ENCODE measurements at regions not wholly inside any gene's neighbourhood (a gene's known extent, or its start where the extent isn't known, plus 50 kb on each side); places are given as distances from the start of the nearest gene placed in this dataset.

DNA sequence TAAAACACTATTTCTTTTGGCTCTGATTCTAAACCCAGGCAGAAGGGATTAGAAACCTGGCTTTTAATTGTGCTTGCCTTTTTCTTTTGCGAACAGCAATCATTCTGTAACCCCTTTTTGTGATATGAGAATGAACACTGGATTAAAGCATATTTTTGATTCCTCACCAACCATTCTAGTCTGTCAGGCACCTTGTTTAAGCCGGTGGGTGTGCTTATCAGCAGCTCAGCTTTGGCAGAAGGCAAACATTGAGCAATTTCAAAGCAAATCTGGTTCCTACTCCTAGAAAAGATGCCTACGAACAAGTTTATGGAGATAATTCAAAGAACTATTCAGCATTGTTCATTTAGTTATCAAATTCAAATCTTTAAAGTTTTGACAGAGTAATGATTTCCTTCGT is 265.1 kb upstream of the FAM241A start:
- no peaks in the 10 kb centered on the region for H3K27me3 ChIP-seq (ENCODE audit: control insufficient read depth, insufficient read depth, low read length)
- H3K36me3 ChIP-seq (ENCODE audit: control insufficient read depth, insufficient read depth, low read length): no peaks in the 10 kb centered on the region
- no peak overlapping the region for H3K9ac ChIP-seq (ENCODE audit: low read length)
- H3K27ac ChIP-seq (ENCODE audit: low read depth, low read length): no peak overlapping the region
- no peaks in the 10 kb centered on the region for H3K9me3 ChIP-seq (ENCODE audit: control insufficient read depth, insufficient read depth, low read depth, low read length)
- H3K4me3 ChIP-seq (ENCODE audit: low read depth, low read length): no peak overlapping the region
- H3K4me1 ChIP-seq (ENCODE audit: control insufficient read depth, insufficient read depth, low read length): peaks cover 15% of the 10 kb centered on the region; the same call in 1 of the 2 replicates

GRCh38 chr4:111883557-111883999 is 261.7 kb upstream of the FAM241A start:
- no peaks in the 10 kb centered on the region for H3K27me3 ChIP-seq (ENCODE audit: control insufficient read depth, insufficient read depth, low read length)

DNA sequence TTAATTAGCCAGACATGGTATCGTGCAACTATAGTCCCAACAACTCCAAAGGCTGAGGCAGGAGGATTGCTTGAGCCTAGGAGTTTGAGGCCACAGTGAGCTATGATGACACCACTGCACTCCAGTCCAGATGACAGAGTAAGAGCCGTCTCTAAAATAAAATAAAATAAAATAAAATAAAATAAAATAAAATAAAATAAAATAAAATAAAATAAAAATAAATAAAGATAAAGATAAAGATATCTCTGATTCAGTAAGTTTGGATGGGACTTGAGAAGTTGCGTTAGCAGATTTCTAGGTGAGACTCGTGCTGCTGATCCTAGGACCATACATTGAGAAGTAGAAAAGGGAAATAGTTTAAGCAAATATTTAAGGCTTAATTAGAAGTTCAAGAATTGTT is 254.8 kb upstream of the FAM241A start:
- H3K4me3 ChIP-seq (ENCODE audit: low read depth, low read length): no peak overlapping the region
- no peak overlapping the region for H3K9ac ChIP-seq (ENCODE audit: low read length)
- H3K36me3 ChIP-seq (ENCODE audit: control insufficient read depth, insufficient read depth, low read length): no peaks in the 10 kb centered on the region
- no peaks in the 10 kb centered on the region for H3K4me1 ChIP-seq (ENCODE audit: control insufficient read depth, insufficient read depth, low read length)
- no peak overlapping the region for H3K27ac ChIP-seq (ENCODE audit: low read depth, low read length)
- H3K27me3 ChIP-seq (ENCODE audit: control insufficient read depth, insufficient read depth, low read length): no peaks in the 10 kb centered on the region
- peaks cover 5% of the 10 kb centered on the region; the same call in 1 of the 2 replicates for H3K9me3 ChIP-seq (ENCODE audit: control insufficient read depth, insufficient read depth, low read depth, low read length)

More at GRCh38 chr4:111883557-111883999, 261.7 kb upstream of the FAM241A start:
- Histone ChIP-seq H3K9ac (ENCODE audit: low read length) (no peak overlapping the region), H3K4me3 (ENCODE audit: low read depth, low read length) (no peak overlapping the region), H3K36me3 (ENCODE audit: control insufficient read depth, insufficient read depth, low read length) (no peaks in the 10 kb centered on the region), H3K27ac (ENCODE audit: low read depth, low read length) (no peak overlapping the region), H3K4me1 (ENCODE audit: control insufficient read depth, insufficient read depth, low read length) (peaks cover 15% of the 10 kb centered on the region; the same call in 1 of the 2 replicates), H3K9me3 (ENCODE audit: control insufficient read depth, insufficient read depth, low read depth, low read length) (no peaks in the 10 kb centered on the region)

GRCh38 chr4:111905511-111905910 is 239.7 kb upstream of the FAM241A start:
- no peaks in the 10 kb centered on the region for H3K4me1 ChIP-seq (ENCODE audit: control insufficient read depth, insufficient read depth, low read length)
- no peaks in the 10 kb centered on the region for H3K9me3 ChIP-seq (ENCODE audit: control insufficient read depth, insufficient read depth, low read depth, low read length)
- no peak overlapping the region for H3K4me3 ChIP-seq (ENCODE audit: low read depth, low read length)
- H3K27ac ChIP-seq (ENCODE audit: low read depth, low read length): no peak overlapping the region
- no peak overlapping the region for H3K9ac ChIP-seq (ENCODE audit: low read length)
- H3K36me3 ChIP-seq (ENCODE audit: control insufficient read depth, insufficient read depth, low read length): no peaks in the 10 kb centered on the region
- no peaks in the 10 kb centered on the region for H3K27me3 ChIP-seq (ENCODE audit: control insufficient read depth, insufficient read depth, low read length)

- no peak overlapping the region for H3K27ac ChIP-seq (ENCODE audit: low read depth, low read length)
- no peaks in the 10 kb centered on the region for H3K36me3 ChIP-seq (ENCODE audit: control insufficient read depth, insufficient read depth, low read length)
- H3K27me3 ChIP-seq (ENCODE audit: control insufficient read depth, insufficient read depth, low read length): no peaks in the 10 kb centered on the region
- H3K4me1 ChIP-seq (ENCODE audit: control insufficient read depth, insufficient read depth, low read length): no peaks in the 10 kb centered on the region
- H3K9me3 ChIP-seq (ENCODE audit: control insufficient read depth, insufficient read depth, low read depth, low read length): no peaks in the 10 kb centered on the region
- H3K9ac ChIP-seq (ENCODE audit: low read length): no peak overlapping the region
- H3K4me3 ChIP-seq (ENCODE audit: low read depth, low read length): no peak overlapping the region
These were observed 225.6 kb upstream of the FAM241A start for GRCh38 chr4:111919639-111920038.

DNA sequence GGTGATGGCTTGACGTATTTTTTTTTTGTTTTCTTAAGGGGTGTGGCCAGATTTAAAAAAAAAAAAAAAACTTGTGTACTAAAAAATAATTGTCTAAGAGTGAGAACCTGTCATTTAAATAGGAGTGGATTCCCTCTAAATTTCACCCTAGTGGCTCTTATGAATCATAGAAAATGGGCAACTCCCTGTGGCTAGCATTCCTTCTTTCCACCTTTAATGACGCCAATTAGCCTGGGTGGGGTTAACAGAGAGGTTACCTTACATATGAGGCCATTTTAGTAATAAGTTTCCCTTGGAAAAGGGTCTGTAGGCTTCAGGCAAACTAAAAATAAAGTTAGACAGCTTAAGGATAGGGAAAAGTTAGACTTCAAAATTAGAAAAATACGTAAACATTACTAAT is 223.5 kb upstream of the FAM241A start:
- Histone ChIP-seq H3K27me3 (ENCODE audit: control insufficient read depth, insufficient read depth, low read length) (no peaks in the 10 kb centered on the region), H3K27ac (ENCODE audit: low read depth, low read length) (no peak overlapping the region), H3K9ac (ENCODE audit: low read length) (no peak overlapping the region), H3K9me3 (ENCODE audit: control insufficient read depth, insufficient read depth, low read depth, low read length) (no peaks in the 10 kb centered on the region), H3K4me3 (ENCODE audit: low read depth, low read length) (no peak overlapping the region), H3K4me1 (ENCODE audit: control insufficient read depth, insufficient read depth, low read length) (no peaks in the 10 kb centered on the region), H3K36me3 (ENCODE audit: control insufficient read depth, insufficient read depth, low read length) (no peaks in the 10 kb centered on the region)

DNA sequence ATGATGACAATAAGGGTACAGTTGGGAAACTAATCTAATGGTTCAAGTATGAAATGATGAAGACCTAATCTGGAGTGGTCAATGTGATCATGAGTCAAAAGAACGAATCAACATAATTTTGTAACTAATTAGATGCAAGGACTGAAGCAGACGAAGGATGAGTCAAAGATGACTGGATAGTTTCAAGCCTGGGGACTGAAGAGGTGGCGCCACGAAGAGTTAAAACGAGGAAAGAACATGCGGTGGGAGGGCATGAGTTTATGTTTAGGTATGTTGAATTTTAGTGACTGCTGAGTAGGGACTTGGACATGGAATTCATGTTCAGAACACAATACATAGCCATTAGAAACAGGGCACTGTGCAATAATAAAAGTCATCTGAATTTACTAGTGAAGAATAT is 221.5 kb upstream of the FAM241A start:
- Histone ChIP-seq H3K4me3 (ENCODE audit: low read depth, low read length) (no peak overlapping the region), H3K9ac (ENCODE audit: low read length) (no peak overlapping the region), H3K27me3 (ENCODE audit: control insufficient read depth, insufficient read depth, low read length) (no peaks in the 10 kb centered on the region), H3K4me1 (ENCODE audit: control insufficient read depth, insufficient read depth, low read length) (no peaks in the 10 kb centered on the region), H3K9me3 (ENCODE audit: control insufficient read depth, insufficient read depth, low read depth, low read length) (no peaks in the 10 kb centered on the region), H3K36me3 (ENCODE audit: control insufficient read depth, insufficient read depth, low read length) (no peaks in the 10 kb centered on the region), H3K27ac (ENCODE audit: low read depth, low read length) (no peak overlapping the region)

- H3K4me1 ChIP-seq (ENCODE audit: control insufficient read depth, insufficient read depth, low read length): no peaks in the 10 kb centered on the region
- no peaks in the 10 kb centered on the region for H3K36me3 ChIP-seq (ENCODE audit: control insufficient read depth, insufficient read depth, low read length)
- H3K9ac ChIP-seq (ENCODE audit: low read length): no peak overlapping the region
- H3K4me3 ChIP-seq (ENCODE audit: low read depth, low read length): no peak overlapping the region
- H3K27me3 ChIP-seq (ENCODE audit: control insufficient read depth, insufficient read depth, low read length): no peaks in the 10 kb centered on the region
- H3K27ac ChIP-seq (ENCODE audit: low read depth, low read length): no peak overlapping the region
- no peaks in the 10 kb centered on the region for H3K9me3 ChIP-seq (ENCODE audit: control insufficient read depth, insufficient read depth, low read depth, low read length)
These were observed 220.6 kb upstream of the FAM241A start for GRCh38 chr4:111924696-111925095.

- Histone ChIP-seq H3K4me3 (ENCODE audit: low read depth, low read length) (no peak overlapping the region), H3K9me3 (ENCODE audit: control insufficient read depth, insufficient read depth, low read depth, low read length) (no peaks in the 10 kb centered on the region), H3K4me1 (ENCODE audit: control insufficient read depth, insufficient read depth, low read length) (peaks cover 5% of the 10 kb centered on the region; the same call in 1 of the 2 replicates), H3K9ac (ENCODE audit: low read length) (no peak overlapping the region), H3K36me3 (ENCODE audit: control insufficient read depth, insufficient read depth, low read length) (no peaks in the 10 kb centered on the region), H3K27me3 (ENCODE audit: control insufficient read depth, insufficient read depth, low read length) (no peaks in the 10 kb centered on the region), H3K27ac (ENCODE audit: low read depth, low read length) (no peak overlapping the region)
These were observed 214.6 kb upstream of the FAM241A start for GRCh38 chr4:111930659-111931058.

DNA sequence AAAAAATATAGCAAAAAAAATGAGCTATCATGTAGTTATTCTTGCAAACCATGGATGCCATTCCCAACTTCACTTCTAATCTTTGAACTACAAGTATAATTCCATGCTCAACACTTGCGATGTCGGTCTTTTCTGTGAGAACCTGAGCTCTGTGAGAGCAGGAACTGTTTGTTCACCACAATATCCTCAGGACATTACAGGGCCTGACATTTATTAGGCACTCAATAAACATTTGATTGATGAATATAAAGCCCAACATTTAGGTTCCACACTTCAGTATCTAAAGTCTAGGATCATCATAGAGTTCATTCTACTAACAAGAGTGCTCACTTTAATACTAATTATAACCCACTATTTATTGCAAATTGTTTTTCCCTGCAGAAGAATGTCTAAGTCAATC is 211.6 kb upstream of the FAM241A start:
- H3K27me3 ChIP-seq (ENCODE audit: control insufficient read depth, insufficient read depth, low read length): no peaks in the 10 kb centered on the region
- no peak overlapping the region for H3K27ac ChIP-seq (ENCODE audit: low read depth, low read length)
- H3K36me3 ChIP-seq (ENCODE audit: control insufficient read depth, insufficient read depth, low read length): no peaks in the 10 kb centered on the region
- no peak overlapping the region for H3K9ac ChIP-seq (ENCODE audit: low read length)
- no peak overlapping the region for H3K4me3 ChIP-seq (ENCODE audit: low read depth, low read length)
- peaks cover 5% of the 10 kb centered on the region; the same call in 1 of the 2 replicates for H3K4me1 ChIP-seq (ENCODE audit: control insufficient read depth, insufficient read depth, low read length)
- H3K9me3 ChIP-seq (ENCODE audit: control insufficient read depth, insufficient read depth, low read depth, low read length): no peaks in the 10 kb centered on the region

- H3K4me1 ChIP-seq (ENCODE audit: control insufficient read depth, insufficient read depth, low read length): peaks cover 5% of the 10 kb centered on the region; the same call in 1 of the 2 replicates
- H3K36me3 ChIP-seq (ENCODE audit: control insufficient read depth, insufficient read depth, low read length): no peaks in the 10 kb centered on the region
- H3K27me3 ChIP-seq (ENCODE audit: control insufficient read depth, insufficient read depth, low read length): no peaks in the 10 kb centered on the region
- no peak overlapping the region for H3K9ac ChIP-seq (ENCODE audit: low read length)
- H3K4me3 ChIP-seq (ENCODE audit: low read depth, low read length): no peak overlapping the region
- H3K9me3 ChIP-seq (ENCODE audit: control insufficient read depth, insufficient read depth, low read depth, low read length): no peaks in the 10 kb centered on the region
- H3K27ac ChIP-seq (ENCODE audit: low read depth, low read length): no peak overlapping the region
These were observed 210.9 kb upstream of the FAM241A start for GRCh38 chr4:111934314-111934713.

GRCh38 chr4:111937368-111937767 is 207.9 kb upstream of the FAM241A start:
- Histone ChIP-seq H3K9me3 (ENCODE audit: control insufficient read depth, insufficient read depth, low read depth, low read length) (no peaks in the 10 kb centered on the region), H3K27ac (ENCODE audit: low read depth, low read length) (no peak overlapping the region), H3K36me3 (ENCODE audit: control insufficient read depth, insufficient read depth, low read length) (no peaks in the 10 kb centered on the region), H3K4me1 (ENCODE audit: control insufficient read depth, insufficient read depth, low read length) (peaks cover 5% of the 10 kb centered on the region; the same call in 1 of the 2 replicates), H3K4me3 (ENCODE audit: low read depth, low read length) (no peak overlapping the region), H3K9ac (ENCODE audit: low read length) (no peak overlapping the region), H3K27me3 (ENCODE audit: control insufficient read depth, insufficient read depth, low read length) (no peaks in the 10 kb centered on the region)
